ENCODE measurements at regions not wholly inside any gene's neighbourhood (a gene's known extent, or its start where the extent isn't known, plus 50 kb on each side); places are given as distances from the start of the nearest gene placed in this dataset.

DNA sequence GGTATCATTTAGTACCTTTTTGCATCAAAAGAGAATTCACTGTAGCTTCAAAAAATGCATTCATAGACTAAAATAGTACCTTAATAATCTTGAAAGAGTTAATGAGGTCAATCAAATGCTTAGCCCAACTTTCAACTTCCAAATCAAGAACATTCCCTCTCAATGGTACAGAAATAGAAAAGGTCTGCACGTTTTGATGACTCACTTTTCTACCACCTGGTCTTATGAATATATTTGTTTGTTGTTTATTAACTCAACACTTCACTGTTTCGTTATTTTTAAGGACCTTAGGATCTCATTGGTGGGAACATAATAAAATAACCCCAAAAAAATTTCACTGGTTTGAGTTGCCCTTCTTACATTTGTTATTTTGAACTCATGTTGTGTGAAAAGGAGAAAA is 229.5 kb downstream of the MEF2C start:
- TF ChIP-seq, protein P1, sequence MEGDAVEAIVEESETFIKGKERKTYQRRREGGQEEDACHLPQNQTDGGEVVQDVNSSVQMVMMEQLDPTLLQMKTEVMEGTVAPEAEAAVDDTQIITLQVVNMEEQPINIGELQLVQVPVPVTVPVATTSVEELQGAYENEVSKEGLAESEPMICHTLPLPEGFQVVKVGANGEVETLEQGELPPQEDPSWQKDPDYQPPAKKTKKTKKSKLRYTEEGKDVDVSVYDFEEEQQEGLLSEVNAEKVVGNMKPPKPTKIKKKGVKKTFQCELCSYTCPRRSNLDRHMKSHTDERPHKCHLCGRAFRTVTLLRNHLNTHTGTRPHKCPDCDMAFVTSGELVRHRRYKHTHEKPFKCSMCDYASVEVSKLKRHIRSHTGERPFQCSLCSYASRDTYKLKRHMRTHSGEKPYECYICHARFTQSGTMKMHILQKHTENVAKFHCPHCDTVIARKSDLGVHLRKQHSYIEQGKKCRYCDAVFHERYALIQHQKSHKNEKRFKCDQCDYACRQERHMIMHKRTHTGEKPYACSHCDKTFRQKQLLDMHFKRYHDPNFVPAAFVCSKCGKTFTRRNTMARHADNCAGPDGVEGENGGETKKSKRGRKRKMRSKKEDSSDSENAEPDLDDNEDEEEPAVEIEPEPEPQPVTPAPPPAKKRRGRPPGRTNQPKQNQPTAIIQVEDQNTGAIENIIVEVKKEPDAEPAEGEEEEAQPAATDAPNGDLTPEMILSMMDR (IDR thresholded peaks at IDR 0.05; ENCODE audit: low read length) = no peak
- TF ChIP-seq EZH2 (IDR thresholded peaks at IDR 0.05; ENCODE audit: borderline replicate concordance, low read length) = no peak

Measured in OCI-LY1 (cell line).